Astrocyte (in vitro differentiated cells and primary cell): ENCODE measurements at regions not wholly inside any gene's neighbourhood (a gene's known extent, or its start where the extent isn't known, plus 50 kb on each side); places are given as distances from the start of the nearest gene placed in this dataset.

Experiments
- EZH2 ChIP-seq: IDR thresholded peaks from 2 replicates; pipeline ENCODE4 v1.6.1; 2012; ENCODE audit warnings: mild to moderate bottlenecking, low read length, inconsistent platforms; ENCODE audit not compliant: insufficient read depth
- TF ChIP-seq, protein P1 (sequence below): IDR thresholded peaks from 2 replicates; pipeline ENCODE4 v1.5.1; 2011; ENCODE audit warnings: low read depth, mild to moderate bottlenecking, inconsistent platforms, low read length, moderate library complexity; ENCODE audit not compliant: insufficient read depth

DNA sequence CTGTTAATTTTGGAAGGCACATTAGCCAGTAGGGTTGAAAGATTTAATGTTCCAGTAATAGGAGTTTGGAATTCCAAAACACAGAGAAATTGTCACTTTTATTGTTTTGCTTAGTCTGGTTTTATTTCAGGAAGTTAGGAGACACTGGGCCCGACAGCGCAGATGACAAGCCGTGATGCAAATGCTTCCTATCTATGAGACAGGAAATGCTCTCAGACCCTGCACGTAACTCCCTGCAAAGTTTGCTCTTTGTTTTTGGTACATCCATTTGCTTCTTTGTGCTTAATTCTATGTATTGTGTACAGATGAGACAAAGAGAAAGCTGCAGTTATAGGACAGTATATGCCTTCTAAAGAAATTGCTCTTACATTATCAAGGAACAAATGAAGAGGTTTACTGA lies 201.6 kb upstream of the SGK1 start:
- TF ChIP-seq, protein P1, sequence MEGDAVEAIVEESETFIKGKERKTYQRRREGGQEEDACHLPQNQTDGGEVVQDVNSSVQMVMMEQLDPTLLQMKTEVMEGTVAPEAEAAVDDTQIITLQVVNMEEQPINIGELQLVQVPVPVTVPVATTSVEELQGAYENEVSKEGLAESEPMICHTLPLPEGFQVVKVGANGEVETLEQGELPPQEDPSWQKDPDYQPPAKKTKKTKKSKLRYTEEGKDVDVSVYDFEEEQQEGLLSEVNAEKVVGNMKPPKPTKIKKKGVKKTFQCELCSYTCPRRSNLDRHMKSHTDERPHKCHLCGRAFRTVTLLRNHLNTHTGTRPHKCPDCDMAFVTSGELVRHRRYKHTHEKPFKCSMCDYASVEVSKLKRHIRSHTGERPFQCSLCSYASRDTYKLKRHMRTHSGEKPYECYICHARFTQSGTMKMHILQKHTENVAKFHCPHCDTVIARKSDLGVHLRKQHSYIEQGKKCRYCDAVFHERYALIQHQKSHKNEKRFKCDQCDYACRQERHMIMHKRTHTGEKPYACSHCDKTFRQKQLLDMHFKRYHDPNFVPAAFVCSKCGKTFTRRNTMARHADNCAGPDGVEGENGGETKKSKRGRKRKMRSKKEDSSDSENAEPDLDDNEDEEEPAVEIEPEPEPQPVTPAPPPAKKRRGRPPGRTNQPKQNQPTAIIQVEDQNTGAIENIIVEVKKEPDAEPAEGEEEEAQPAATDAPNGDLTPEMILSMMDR = no peak
- TF ChIP-seq EZH2 = no peak
